GM12878 (cell line): ENCODE measurements at regions not wholly inside any gene's neighbourhood (a gene's known extent, or its start where the extent isn't known, plus 50 kb on each side); places are given as distances from the start of the nearest gene placed in this dataset.
A peak's percentile ranks its signal among the peaks of the same experiment; 100 is the strongest.

Experiments
- BHLHE40 ChIP-seq, 2 experiments: fragments of 450-650 bp in 1 of 2; IDR thresholded peaks; 2 replicates each; pipeline ENCODE4 v1.6.1; 2011 to 2017; ENCODE audit warnings: low read depth in 2 of 2, borderline replicate concordance in 1 of 2, improper control_type of control experiment in 1 of 2, low read length in 1 of 2, mild to moderate bottlenecking in 1 of 2
- CBFB ChIP-seq: IDR thresholded peaks from 2 replicates; pipeline ENCODE4 v1.6.1; 2016; ENCODE audit warnings: antibody characterized with exemption, low read depth
- EP300 ChIP-seq, 2 experiments: fragments of 150-350 bp in 1 of 2; IDR thresholded peaks; 2 replicates each; pipeline ENCODE4 v1.6.1; 2011 to 2012; ENCODE audit warnings: low read depth in 2 of 2, low read length in 2 of 2, borderline replicate concordance in 1 of 2, improper control_type of control experiment in 1 of 2, inconsistent platforms in 1 of 2; ENCODE audit not compliant: control insufficient read depth in 1 of 2
- ETV6 ChIP-seq, 2 experiments: fragments of 450-650 bp in 1 of 2; IDR thresholded peaks in 1 of 2; conservative IDR thresholded peaks in 1 of 2; 2 replicates each; pipeline ENCODE4 v1.6.1; 2014; ENCODE audit warnings: antibody characterized with exemption in 1 of 2, borderline replicate concordance in 1 of 2, low read depth in 1 of 2, mild to moderate bottlenecking in 1 of 2, moderate library complexity in 1 of 2
- HDAC2 ChIP-seq: fragments of 200-600 bp; sonication (generic); IDR thresholded peaks from 2 replicates; pipeline ENCODE4 v1.6.1; 2017
- IKZF1 ChIP-seq: fragments of 450-650 bp; conservative IDR thresholded peaks from 2 replicates; pipeline ENCODE4 v1.6.1; 2017; ENCODE audit warnings: antibody characterized with exemption, mild to moderate bottlenecking
- IRF3 ChIP-seq: fragments of 450-650 bp; IDR thresholded peaks from 2 replicates; pipeline ENCODE4 v1.6.1; 2014; ENCODE audit warnings: mild to moderate bottlenecking
- KDM1A ChIP-seq: fragments of 200-600 bp; sonication (generic); IDR thresholded peaks from 2 replicates; pipeline ENCODE4 v1.6.1; 2016; ENCODE audit warnings: borderline replicate concordance
- MLLT1 ChIP-seq: fragments of 450-650 bp; IDR thresholded peaks from 2 replicates; pipeline ENCODE4 v1.6.1; 2016; ENCODE audit warnings: mild to moderate bottlenecking
- NBN ChIP-seq: fragments of 450-650 bp; IDR thresholded peaks from 2 replicates; pipeline ENCODE4 v1.6.1; 2016
- NKRF ChIP-seq: fragments of 450-650 bp; conservative IDR thresholded peaks from 2 replicates; pipeline ENCODE4 v1.6.1; 2017; ENCODE audit warnings: mild to moderate bottlenecking, moderate library complexity
- NR2C2 ChIP-seq: IDR thresholded peaks from 2 replicates; pipeline ENCODE4 v1.6.1; 2011; ENCODE audit warnings: borderline replicate concordance, low read depth; ENCODE audit not compliant: control insufficient read depth, insufficient read length
- POLR2A ChIP-seq: IDR thresholded peaks from 2 replicates; pipeline ENCODE4 v1.6.1; 2011; ENCODE audit warnings: low read depth, mild to moderate bottlenecking, low read length
- POLR2AphosphoS5 ChIP-seq: IDR thresholded peaks from 2 replicates; pipeline ENCODE4 v1.6.1; 2011; ENCODE audit warnings: mild to moderate bottlenecking, low read length, inconsistent platforms
- RBBP5 ChIP-seq: fragments of 200-600 bp; sonication (generic); conservative IDR thresholded peaks from 2 replicates; pipeline ENCODE4 v1.6.1; 2016
- SP1 ChIP-seq: IDR thresholded peaks from one replicate; pipeline ENCODE4 v1.6.1; 2011; ENCODE audit warnings: low read depth, low read length
- STAT1 ChIP-seq: fragments of 450-650 bp; conservative IDR thresholded peaks from 2 replicates; pipeline ENCODE4 v1.6.1; 2014; ENCODE audit warnings: antibody characterized with exemption, mild to moderate bottlenecking
- TARDBP ChIP-seq: IDR thresholded peaks from 2 replicates; pipeline ENCODE4 v1.6.1; 2016; ENCODE audit warnings: borderline replicate concordance
- ZBED1 ChIP-seq: IDR thresholded peaks from 2 replicates; pipeline ENCODE4 v1.6.1; 2016; ENCODE audit warnings: borderline replicate concordance
- ZNF687 ChIP-seq: fragments of 450-650 bp; IDR thresholded peaks from 2 replicates; pipeline ENCODE4 v1.6.1; 2017; ENCODE audit warnings: mild to moderate bottlenecking, moderate library complexity

GRCh38 chr2:8484502-8485283 lies 197.2 kb upstream of the ID2 start (continued):
- TF ChIP-seq ZNF687, result peak; percentile 61; the same call in 1 of the 2 replicates
- no peak for TF ChIP-seq EP300 (IDR thresholded peaks at IDR 0.05; ENCODE audit: borderline replicate concordance in 1 of 2, control insufficient read depth in 1 of 2, low read depth in 2 of 2, low read length in 2 of 2)
- no peak for TF ChIP-seq RBBP5
- TF ChIP-seq KDM1A, result no peak
- peak; percentile 62; the same call in 1 of the 2 replicates for TF ChIP-seq IKZF1
- no peak for TF ChIP-seq ETV6 (conservative IDR thresholded peaks at IDR 0.05 in 1 of 2, IDR thresholded peaks at IDR 0.05 in 1 of 2; ENCODE audit: borderline replicate concordance in 1 of 2, low read depth in 1 of 2)
- TF ChIP-seq MLLT1, result peak; percentile 55
- TF ChIP-seq HDAC2, result no peak
- TF ChIP-seq BHLHE40 (IDR thresholded peaks at IDR 0.05; ENCODE audit: borderline replicate concordance in 1 of 2, low read depth in 2 of 2, low read length in 1 of 2), result no peak
- TF ChIP-seq NKRF, result no peak
- no peak for TF ChIP-seq CBFB
- TF ChIP-seq NR2C2, result no peak
- no peak for TF ChIP-seq POLR2A
- TF ChIP-seq SP1, result no peak
- TF ChIP-seq NBN, result no peak; the same call in 1 of the 2 replicates
- no peak for TF ChIP-seq ZBED1
- TF ChIP-seq TARDBP, result no peak
- no peak for TF ChIP-seq IRF3
- no peak for TF ChIP-seq STAT1
- peak; percentile 50; the same call in 1 of the 2 replicates for TF ChIP-seq POLR2AphosphoS5
